Adrenal gland (tissue), 9 donors: ENCODE measurements at regions not wholly inside any gene's neighbourhood (a gene's known extent, or its start where the extent isn't known, plus 50 kb on each side); places are given as distances from the start of the nearest gene placed in this dataset.
"Not testable (repeated sequence)": the region's sequence is repeated elsewhere in the genome, so short reads cannot be mapped to it uniquely, and the experiment has no call there.

Source experiments
- DNase-seq, 7 donors: peaks; one replicate each; pipeline ENCODE4 v3.0.0-alpha.2; 2019 to 2020
- H3K27ac ChIP-seq, 5 donors: fragments of 200-600 bp; sonication (generic) in 4 of 5; 1 replicate in 3 of 5; 2 replicates in 2 of 5; pipeline versions ENCODE4 v1.5.1 to v1.8.0; 2016 to 2020; ENCODE audit warnings: mild to moderate bottlenecking in 1 of 5
- H3K27me3 ChIP-seq: fragments of 200-600 bp; 2 replicates; pipeline ENCODE4 v1.8.0; 2021
- H3K36me3 ChIP-seq, 2 donors: fragments of 200-600 bp; replicated peaks in 1 of 2; 1 replicate in 1 of 2; 2 replicates in 1 of 2; pipeline versions ENCODE4 v1.5.1 to v1.8.0; 2018 to 2022
- H3K4me1 ChIP-seq, 2 donors: fragments of 200-600 bp; replicated peaks in 1 of 2; 1 replicate in 1 of 2; 2 replicates in 1 of 2; pipeline versions ENCODE4 v1.5.1 to v1.8.0; 2018 to 2021
- H3K4me3 ChIP-seq, 4 donors: fragments of 200-600 bp; sonication (generic) in 3 of 4; one replicate each; pipeline ENCODE4 v1.5.1; 2016 to 2018
- H3K9me3 ChIP-seq, 3 donors: fragments of 200-600 bp; sonication (generic) in 1 of 3; replicated peaks in 1 of 3; 1 replicate in 2 of 3; 2 replicates in 1 of 3; pipeline versions ENCODE4 v1.5.1 to v1.8.0; 2016 to 2021
- CTCF ChIP-seq, 6 experiments: fragments of 450-650 bp in 4 of 6; fragments of 200-600 bp in 2 of 6; sonication (generic) in 1 of 6; IDR thresholded peaks; 1 replicate in 5 of 6; 2 replicates in 1 of 6; pipeline versions ENCODE4 v1.5.1 to v1.8.0; 2016 to 2021; ENCODE audit warnings: antibody characterized with exemption in 6 of 6, mild to moderate bottlenecking in 2 of 6, moderate library complexity in 1 of 6
- POLR2A ChIP-seq, 2 donors: fragments of 450-650 bp; IDR thresholded peaks; one replicate each; pipeline ENCODE4 v1.6.1; 2017; ENCODE audit warnings: antibody characterized with exemption in 2 of 2, mild to moderate bottlenecking in 2 of 2, moderate library complexity in 1 of 2
- WGBS, 4 donors: extraction: QIAGEN DNeasy Blood & Tissue Kit in 2 of 4; methylation state at CpG; one replicate each; pipeline versions ENCODE4 v1.1.5 to v1.1.7; 2013 to 2017; 5-methylcytosine and 5-hydroxymethylcytosine counted together
- intact Hi-C, 2 donors: fragments of 100-400 bp; cut with DNase I; formaldehyde crosslinking; loops; one replicate each; pipeline versions ENCODE4 v1.14.1 to v1.15.0; 2022 to 2023
- donor health status: healthy with polysubstance abuse.
- donor health status: Bipolar disorder and iron deficiency.
- donor health status: DM: yes; HTN: yes; CAD: no.
- donor health status: DM: no; HTN: no; CAD: no.
- donor health status: DM: no; HTN: no; CAD: no.

- WGBS, 4 donors = 67 to 84% (median 73%) methylated on average over 2 of the region's 2 CpGs
- H3K27me3 ChIP-seq = no peaks in the 10 kb centered on the region
- H3K4me1 ChIP-seq = no peaks in the 10 kb centered on the region
- no peaks in the 10 kb centered on the region for H3K36me3 ChIP-seq
- no peak for DNase-seq
- H3K4me3 ChIP-seq = no peak overlapping the region
- H3K27ac ChIP-seq = no peak overlapping the region
- TF ChIP-seq CTCF (IDR thresholded peaks at IDR 0.05) (no peak), POLR2A (IDR thresholded peaks at IDR 0.05) (no peak)
- intact Hi-C loops = no loop called here
- H3K9me3 ChIP-seq = peaks cover 0 to 6% (median 0%) of the 10 kb centered on the region in 3 donors
These were observed 636.7 kb downstream of the NR2F1-AS1 start for GRCh38 chr5:92944337-92944736.

- no peaks in the 10 kb centered on the region for H3K27me3 ChIP-seq
- no peaks in the 10 kb centered on the region for H3K36me3 ChIP-seq
- no peaks in the 10 kb centered on the region for H3K9me3 ChIP-seq
- intact Hi-C loops = no loop called here
- no peaks in the 10 kb centered on the region for H3K4me1 ChIP-seq
- H3K4me3 ChIP-seq = no peak overlapping the region
- no peak overlapping the region for H3K27ac ChIP-seq
- TF ChIP-seq POLR2A (IDR thresholded peaks at IDR 0.05) (no peak), CTCF (IDR thresholded peaks at IDR 0.05) (no peak)
- no peak for DNase-seq
These were observed 638.3 kb downstream of the NR2F1-AS1 start for GRCh38 chr5:92942762-92943161.

GRCh38 chr5:92941806-92942205, 639.2 kb downstream of the NR2F1-AS1 start:
- no peaks in the 10 kb centered on the region for H3K27me3 ChIP-seq
- intact Hi-C loops = no loop called here
- no peaks in the 10 kb centered on the region for H3K36me3 ChIP-seq
- H3K9me3 ChIP-seq = no peaks in the 10 kb centered on the region
- TF ChIP-seq POLR2A (IDR thresholded peaks at IDR 0.05) = no peak
- TF ChIP-seq CTCF (IDR thresholded peaks at IDR 0.05) = no peak
- no peak overlapping the region for H3K4me3 ChIP-seq
- H3K4me1 ChIP-seq = no peaks in the 10 kb centered on the region
- WGBS, 4 donors = 85 to 93% (median 89%) methylated on average over 9 of the region's 9 CpGs
- DNase-seq = no peak
- H3K27ac ChIP-seq = no peak overlapping the region

- intact Hi-C loops = no loop called here
- Histone ChIP-seq H3K27ac (peak overlapping the region in 1 of 5 donors; percentile 21), H3K9me3 (no peaks in the 10 kb centered on the region), H3K27me3 (no peaks in the 10 kb centered on the region), H3K4me1 (no peaks in the 10 kb centered on the region), H3K36me3 (no peaks in the 10 kb centered on the region), H3K4me3 (peak overlapping the region in 1 of 4 donors; percentile 9)
- TF ChIP-seq CTCF (IDR thresholded peaks at IDR 0.05) = no peak
- no peak for DNase-seq
- 13 to 25% (median 16%) methylated on average over 4 of the region's 4 CpGs for WGBS, 4 donors
These were observed 641.6 kb downstream of the NR2F1-AS1 start for GRCh38 chr5:92939428-92939827.

GRCh38 chr5:92937396-92937795, 643.6 kb downstream of the NR2F1-AS1 start:
- H3K4me1 ChIP-seq, H3K36me3 ChIP-seq, H3K27ac ChIP-seq, DNase-seq, H3K9me3 ChIP-seq, intact Hi-C loops, H3K27me3 ChIP-seq, H3K4me3 ChIP-seq: not testable (repeated sequence)
- WGBS, 4 donors = 58 to 90% (median 60%) methylated on average over 2 of the region's 2 CpGs
